PFSK-1 (cell line): ENCODE measurements at regions not wholly inside any gene's neighbourhood (a gene's known extent, or its start where the extent isn't known, plus 50 kb on each side); places are given as distances from the start of the nearest gene placed in this dataset.

Experiments used
- POLR2AphosphoS5 ChIP-seq: IDR thresholded peaks from 2 replicates; pipeline ENCODE4 v1.6.1; 2012; ENCODE audit warnings: low read depth, mild to moderate bottlenecking, control low read depth, low read length, moderate library complexity
- REST ChIP-seq, 2 experiments: IDR thresholded peaks; 2 replicates each; pipeline versions ENCODE4 v1.6.1 to v1.8.0; 2011 to 2012; ENCODE audit warnings: low read depth in 2 of 2, low read length in 2 of 2, control low read depth in 1 of 2, inconsistent platforms in 1 of 2, mild to moderate bottlenecking in 1 of 2, moderate library complexity in 1 of 2; ENCODE audit not compliant: insufficient read depth in 1 of 2
- SIN3A ChIP-seq: IDR thresholded peaks from 2 replicates; pipeline ENCODE4 v1.6.1; 2012; ENCODE audit warnings: mild to moderate bottlenecking, low read length, moderate library complexity, borderline replicate concordance; ENCODE audit not compliant: insufficient read depth
- TAF1 ChIP-seq: IDR thresholded peaks from 2 replicates; pipeline ENCODE4 v1.6.1; 2012; ENCODE audit warnings: low read length, control low read depth, borderline replicate concordance; ENCODE audit not compliant: insufficient read depth

- TF ChIP-seq REST (IDR thresholded peaks at IDR 0.05; ENCODE audit: insufficient read depth in 1 of 2, low read depth in 2 of 2, low read length in 2 of 2) (no peak), TAF1 (no peak), POLR2AphosphoS5 (no peak), SIN3A (no peak)
These were observed 284.7 kb downstream of the NR2F1-AS1 start for GRCh38 chr5:93296338-93296737.
